Natural killer cell (primary cell): ENCODE measurements at regions not wholly inside any gene's neighbourhood (a gene's known extent, or its start where the extent isn't known, plus 50 kb on each side); places are given as distances from the start of the nearest gene placed in this dataset.

Source experiments
- ATAC-seq, 3 donors: fragments of 150-1000 bp in 2 of 3; fragments of 200-7000 bp in 1 of 3; cut with Tn5 transposase; 1 replicate in 1 of 3; 2 replicates in 2 of 3; pipeline ENCODE4 v1.10.0; 2021; ENCODE audit warnings: mild to moderate bottlenecking in 2 of 3, moderate library complexity in 2 of 3
- DNase-seq, 2 donors: peaks; one replicate each; pipeline versions ENCODE4 v3.0.0 to v3.0.0-alpha.2; 2013 to 2021; ENCODE audit warnings: mixed read lengths in 1 of 2
- H3K27ac ChIP-seq: one replicate; pipeline ENCODE4 v1.5.1; 2013; ENCODE audit warnings: mild to moderate bottlenecking, low read length
- H3K27me3 ChIP-seq: one replicate; pipeline ENCODE4 v1.6.1; 2013; ENCODE audit warnings: low read length; ENCODE audit not compliant: control insufficient read depth, insufficient read depth
- H3K36me3 ChIP-seq: one replicate; pipeline ENCODE4 v1.6.1; 2013; ENCODE audit warnings: low read length; ENCODE audit not compliant: control insufficient read depth, insufficient read depth
- H3K4me1 ChIP-seq: one replicate; pipeline ENCODE4 v1.6.1; 2013; ENCODE audit warnings: low read length; ENCODE audit not compliant: control insufficient read depth, insufficient read depth
- H3K4me3 ChIP-seq: one replicate; pipeline ENCODE4 v1.5.1; 2013; ENCODE audit warnings: low read length
- H3K9me3 ChIP-seq: one replicate; pipeline ENCODE4 v1.6.1; 2013; ENCODE audit warnings: low read length; ENCODE audit not compliant: control insufficient read depth, insufficient read depth
- H3K27ac Mint-ChIP-seq, 2 donors: one replicate each; pipeline ENCODE4 v1.8.0; 2022; ENCODE audit warnings: mild to moderate bottlenecking in 2 of 2, mixed read lengths in 2 of 2, moderate library complexity in 1 of 2
- H3K27me3 Mint-ChIP-seq, 2 donors: one replicate each; pipeline ENCODE4 v1.8.0; 2022; ENCODE audit warnings: low read depth in 2 of 2, mixed read lengths in 2 of 2
- H3K36me3 Mint-ChIP-seq: one replicate; pipeline ENCODE4 v1.8.0; 2022; ENCODE audit warnings: mixed read lengths
- H3K4me1 Mint-ChIP-seq, 2 donors: one replicate each; pipeline ENCODE4 v1.8.0; 2022; ENCODE audit warnings: mixed read lengths in 2 of 2
- H3K4me3 Mint-ChIP-seq: one replicate; pipeline ENCODE4 v1.8.0; 2022; ENCODE audit warnings: mild to moderate bottlenecking, moderate library complexity, mixed read lengths
- H3K9me3 Mint-ChIP-seq, 2 donors: one replicate each; pipeline ENCODE4 v1.8.0; 2022; ENCODE audit warnings: mixed read lengths in 2 of 2
- WGBS: methylation state at CpG from one replicate; pipeline ENCODE4 v1.1.7; 2013; ENCODE audit warnings: missing lambda C conversion rate; ENCODE audit not compliant: insufficient coverage; 5-methylcytosine and 5-hydroxymethylcytosine counted together
- intact Hi-C: fragments of 100-400 bp; cut with micrococcal nuclease; formaldehyde crosslinking; loops from one replicate; pipeline ENCODE4 v1.14.2; 2022
- TF ChIP-seq, protein P1 (sequence below): fragments of 200-600 bp; IDR thresholded peaks from one replicate; pipeline ENCODE4 v1.8.0; 2022; ENCODE audit warnings: antibody characterized with exemption

GRCh38 chr2:7430869-7431641 is 513.8 kb downstream of the RNF144A start:
- peaks cover 50 to 51% of the 10 kb centered on the region in 2 donors for H3K4me1 Mint-ChIP-seq
- peak; percentile 56 to 71 (median 65) for ATAC-seq

GRCh38 chr2:7432436-7432835 is 515.2 kb downstream of the RNF144A start:
- Mint-ChIP-seq H3K27ac (peak overlapping the region; percentile 8 to 91), H3K36me3 (no peaks in the 10 kb centered on the region), H3K27me3 (no peaks in the 10 kb centered on the region), H3K9me3 (no peaks in the 10 kb centered on the region), H3K4me3 (peak overlapping the region; percentile 48), H3K4me1 (peaks cover 59 to 61% of the 10 kb centered on the region in 2 donors)
- no peaks in the 10 kb centered on the region for H3K36me3 ChIP-seq
- intact Hi-C loops, result no loop called here
- peak overlapping the region; percentile 17 for H3K27ac ChIP-seq
- H3K27me3 ChIP-seq, result no peaks in the 10 kb centered on the region
- H3K4me3 ChIP-seq, result no peak overlapping the region
- H3K9me3 ChIP-seq, result peaks cover 3% of the 10 kb centered on the region
- 66% methylated on average over 4 of the region's 4 CpGs for WGBS
- peaks cover 52% of the 10 kb centered on the region for H3K4me1 ChIP-seq
- ATAC-seq (no peak), DNase-seq (no peak)
- TF ChIP-seq, protein P1, sequence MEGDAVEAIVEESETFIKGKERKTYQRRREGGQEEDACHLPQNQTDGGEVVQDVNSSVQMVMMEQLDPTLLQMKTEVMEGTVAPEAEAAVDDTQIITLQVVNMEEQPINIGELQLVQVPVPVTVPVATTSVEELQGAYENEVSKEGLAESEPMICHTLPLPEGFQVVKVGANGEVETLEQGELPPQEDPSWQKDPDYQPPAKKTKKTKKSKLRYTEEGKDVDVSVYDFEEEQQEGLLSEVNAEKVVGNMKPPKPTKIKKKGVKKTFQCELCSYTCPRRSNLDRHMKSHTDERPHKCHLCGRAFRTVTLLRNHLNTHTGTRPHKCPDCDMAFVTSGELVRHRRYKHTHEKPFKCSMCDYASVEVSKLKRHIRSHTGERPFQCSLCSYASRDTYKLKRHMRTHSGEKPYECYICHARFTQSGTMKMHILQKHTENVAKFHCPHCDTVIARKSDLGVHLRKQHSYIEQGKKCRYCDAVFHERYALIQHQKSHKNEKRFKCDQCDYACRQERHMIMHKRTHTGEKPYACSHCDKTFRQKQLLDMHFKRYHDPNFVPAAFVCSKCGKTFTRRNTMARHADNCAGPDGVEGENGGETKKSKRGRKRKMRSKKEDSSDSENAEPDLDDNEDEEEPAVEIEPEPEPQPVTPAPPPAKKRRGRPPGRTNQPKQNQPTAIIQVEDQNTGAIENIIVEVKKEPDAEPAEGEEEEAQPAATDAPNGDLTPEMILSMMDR, result no peak

More at GRCh38 chr2:7430869-7431641, 513.8 kb downstream of the RNF144A start:
- no peaks in the 10 kb centered on the region for H3K36me3 ChIP-seq
- Mint-ChIP-seq H3K4me3 (peak overlapping the region; percentile 92), H3K9me3 (no peaks in the 10 kb centered on the region), H3K27me3 (no peaks in the 10 kb centered on the region), H3K27ac (peak overlapping the region; percentile 88 to 91), H3K36me3 (no peaks in the 10 kb centered on the region)
- H3K4me1 ChIP-seq, result peaks cover 45% of the 10 kb centered on the region
- peak overlapping the region; percentile 51 for H3K27ac ChIP-seq
- H3K9me3 ChIP-seq, result peaks cover 3% of the 10 kb centered on the region
- intact Hi-C loops, result loop anchor here (1.0 to 2.0 kb wide), 2 partner anchors 314 to 1251 kb away; partner anchors contain the start of gene ID2
- H3K27me3 ChIP-seq, result no peaks in the 10 kb centered on the region
- peak; percentile 44 to 60 for DNase-seq
- H3K4me3 ChIP-seq, result peak overlapping the region; percentile 30
- WGBS, result 3% methylated on average over 56 of the region's 56 CpGs
- TF ChIP-seq, protein P1, result no peak

DNA sequence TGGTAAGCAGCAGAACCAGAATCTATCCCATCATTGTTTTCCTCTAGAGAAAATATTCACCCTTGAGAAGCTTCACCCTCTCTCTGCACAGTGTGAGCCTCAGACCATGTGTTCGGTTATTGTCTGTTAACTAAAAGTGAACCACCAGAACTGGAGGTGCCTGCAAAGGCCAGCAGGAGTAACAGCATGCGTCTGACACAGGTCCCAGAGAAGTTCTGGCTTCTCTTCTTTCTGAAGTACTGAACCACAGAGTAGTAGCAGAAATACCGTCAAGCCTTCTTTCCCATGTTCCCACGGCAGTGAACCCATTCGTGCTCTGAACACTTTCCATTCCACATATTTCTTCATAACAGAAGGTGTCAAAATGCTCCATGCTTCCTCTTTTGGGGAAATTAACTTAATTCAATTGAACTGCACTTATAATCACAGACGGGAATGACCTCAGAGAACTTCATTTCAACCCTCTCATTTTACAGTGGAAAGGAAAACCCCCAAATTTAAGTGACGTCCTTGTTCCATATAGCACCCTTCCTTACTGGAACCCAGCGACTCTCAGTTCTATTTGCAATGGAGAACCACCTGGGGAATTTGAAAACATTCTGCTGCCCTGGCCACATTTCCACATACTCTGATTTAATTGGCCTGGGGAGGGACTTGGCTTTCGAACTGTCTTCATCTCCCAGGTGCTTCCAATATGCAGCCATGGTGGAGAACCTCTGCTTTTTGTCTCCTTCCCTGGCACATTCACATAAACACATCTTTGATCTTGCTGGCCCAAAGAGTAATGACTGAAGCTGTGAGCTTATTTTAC is 519.1 kb downstream of the RNF144A start:
- H3K4me1 ChIP-seq, result peaks cover 40% of the 10 kb centered on the region
- no peak for ATAC-seq
- intact Hi-C loops, result loop anchor here (5.0 kb wide), 1 partner anchor 291 kb away; no protein-coding TSS in a partner anchor
- WGBS, result 66% methylated on average over 9 of the region's 9 CpGs
- Mint-ChIP-seq H3K4me3 (peak overlapping the region; percentile 28), H3K4me1 (peaks cover 60 to 65% of the 10 kb centered on the region in 2 donors), H3K36me3 (no peaks in the 10 kb centered on the region), H3K9me3 (no peaks in the 10 kb centered on the region), H3K27me3 (no peaks in the 10 kb centered on the region), H3K27ac (peak overlapping the region; percentile 85 to 96)
- H3K4me3 ChIP-seq, result no peak overlapping the region
- peaks cover 3% of the 10 kb centered on the region for H3K9me3 ChIP-seq
- H3K27me3 ChIP-seq, result no peaks in the 10 kb centered on the region
- TF ChIP-seq, protein P1, result no peak
- H3K27ac ChIP-seq, result peak overlapping the region; percentile 65
- no peaks in the 10 kb centered on the region for H3K36me3 ChIP-seq
- DNase-seq, result peak in 1 of 2 donors; percentile 23
